T-helper 1 cell treated with Interleukin-12 subunit alpha and Interleukin-12 subunit beta and Interleukin-4 antibody, amounts not matched to agents 30 μg/mL and 1 μg/mL, for 36 hours (primary cell): ENCODE measurements at regions not wholly inside any gene's neighbourhood (a gene's known extent, or its start where the extent isn't known, plus 50 kb on each side); places are given as distances from the start of the nearest gene placed in this dataset.
"Not testable (repeated sequence)": the region's sequence is repeated elsewhere in the genome, so short reads cannot be mapped to it uniquely, and the experiment has no call there.

ENCODE experiments used
- H3K27ac Mint-ChIP-seq: one replicate; pipeline ENCODE4 v1.8.0; 2021; ENCODE audit warnings: mild to moderate bottlenecking, mixed read lengths
- H3K27me3 Mint-ChIP-seq: one replicate; pipeline ENCODE4 v1.8.0; 2021; ENCODE audit warnings: low read depth, mixed read lengths
- H3K36me3 Mint-ChIP-seq: one replicate; pipeline ENCODE4 v1.8.0; 2021; ENCODE audit warnings: low read depth, mixed read lengths
- H3K4me1 Mint-ChIP-seq: one replicate; pipeline ENCODE4 v1.8.0; 2021; ENCODE audit warnings: low read depth, mixed read lengths
- H3K4me3 Mint-ChIP-seq: one replicate; pipeline ENCODE4 v1.8.0; 2021; ENCODE audit warnings: mild to moderate bottlenecking, moderate library complexity, mixed read lengths
- H3K9me3 Mint-ChIP-seq: one replicate; pipeline ENCODE4 v1.8.0; 2021; ENCODE audit warnings: mixed read lengths

DNA sequence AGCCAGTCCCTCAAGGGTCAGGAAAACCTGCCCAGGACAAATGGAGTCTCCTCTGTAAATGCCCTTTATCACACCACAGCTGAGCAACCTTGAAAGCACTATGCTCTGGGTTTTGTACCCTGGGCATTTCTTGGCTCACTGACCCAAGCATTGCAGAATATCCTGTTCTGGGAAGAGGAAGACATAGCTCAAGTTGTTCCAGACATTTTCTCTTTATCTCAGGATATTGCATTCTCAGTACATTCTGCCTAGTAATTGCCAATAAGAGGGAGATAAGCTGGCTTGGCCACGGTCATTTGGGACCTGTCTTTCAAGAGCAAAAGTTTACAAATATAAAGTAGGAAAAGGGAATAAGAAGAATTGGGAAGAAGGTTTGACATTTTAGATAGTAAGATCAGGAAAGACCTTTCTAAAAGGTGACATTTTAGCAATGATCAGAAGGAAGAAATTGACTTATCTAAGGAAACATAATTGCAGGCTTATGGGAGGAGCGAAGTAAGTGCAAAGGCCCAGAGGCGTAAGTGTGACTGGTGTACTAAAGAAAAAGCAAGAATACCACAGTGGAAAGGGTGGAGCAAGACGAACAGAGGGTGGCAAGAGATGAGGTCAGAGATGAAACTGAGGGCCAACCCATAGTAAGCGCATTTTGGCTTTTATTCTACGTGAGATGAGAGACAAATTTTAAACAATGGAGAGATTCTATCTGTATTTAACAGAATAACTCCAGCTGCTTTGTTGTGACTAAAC is 394.0 kb upstream of the CXADR start:
- Mint-ChIP-seq H3K36me3 (no peaks in the 10 kb centered on the region), H3K27ac (no peak overlapping the region), H3K27me3 (no peaks in the 10 kb centered on the region), H3K4me1 (no peaks in the 10 kb centered on the region), H3K4me3 (no peak overlapping the region), H3K9me3 (peaks cover 20% of the 10 kb centered on the region)

DNA sequence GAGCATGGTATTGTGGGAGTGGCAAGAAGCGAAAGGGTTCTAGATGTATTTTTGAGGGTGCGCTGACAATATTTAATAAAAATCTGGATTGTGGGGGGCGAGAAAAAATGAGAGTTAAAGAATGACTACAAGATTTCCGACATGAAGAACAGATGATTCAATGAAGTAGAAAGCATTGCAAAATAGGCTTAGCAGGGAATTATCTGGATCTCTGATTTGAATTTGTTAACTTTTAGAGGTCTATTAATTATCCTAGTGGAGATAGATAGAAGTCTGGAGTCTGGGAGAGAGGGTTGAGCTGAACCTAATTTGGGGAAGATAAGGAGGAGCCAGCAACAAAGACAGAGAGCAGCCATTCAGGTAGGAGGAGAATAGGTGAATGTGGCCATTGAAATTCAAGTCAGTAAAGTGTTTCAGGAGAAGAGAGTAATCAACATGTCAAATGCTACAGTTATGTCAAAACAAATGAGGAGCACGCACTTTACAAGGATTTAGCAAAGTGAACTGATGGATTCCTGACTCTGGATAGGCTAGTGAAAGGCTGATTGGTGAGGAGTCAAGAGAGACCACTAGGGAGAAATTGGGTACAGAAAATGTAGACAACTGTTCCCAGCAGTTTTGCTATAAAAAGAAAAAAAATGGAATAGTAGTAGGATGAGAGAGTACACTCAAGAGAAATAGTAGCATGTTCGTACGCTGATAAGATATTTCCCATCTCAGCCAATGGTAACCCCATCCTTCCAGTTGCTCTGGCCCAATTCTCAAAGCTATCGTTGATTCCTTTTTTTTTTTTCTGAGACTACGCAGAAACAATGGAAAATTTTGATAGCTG is 393.2 kb upstream of the CXADR start:
- H3K27me3 Mint-ChIP-seq: no peaks in the 10 kb centered on the region
- H3K36me3 Mint-ChIP-seq: no peaks in the 10 kb centered on the region
- no peaks in the 10 kb centered on the region for H3K4me1 Mint-ChIP-seq
- H3K9me3 Mint-ChIP-seq: peaks cover 20% of the 10 kb centered on the region
- H3K27ac Mint-ChIP-seq: no peak overlapping the region
- H3K4me3 Mint-ChIP-seq: no peak overlapping the region

DNA sequence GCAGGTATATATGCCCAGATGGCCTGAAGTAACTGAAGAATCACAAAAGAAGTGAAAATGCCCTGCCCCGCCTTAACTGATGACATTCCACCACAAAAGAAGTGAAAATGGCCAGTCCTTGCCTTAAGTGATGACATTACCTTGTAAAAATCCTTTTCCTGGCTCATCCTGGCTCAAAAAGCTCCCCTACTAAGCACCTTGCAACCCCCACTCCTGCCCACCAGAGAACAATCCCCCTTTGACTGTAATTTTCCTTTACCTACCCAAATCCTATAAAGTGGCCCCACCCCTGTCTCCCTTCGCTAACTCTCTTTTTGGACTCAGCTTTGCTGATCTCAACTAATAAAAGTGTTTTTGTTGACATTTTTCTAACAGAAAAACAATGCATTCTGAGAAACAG is 385.4 kb upstream of the CXADR start:
- not testable (repeated sequence) for H3K36me3 Mint-ChIP-seq, H3K27me3 Mint-ChIP-seq, H3K4me3 Mint-ChIP-seq, H3K4me1 Mint-ChIP-seq, H3K27ac Mint-ChIP-seq
- H3K9me3 Mint-ChIP-seq: peaks cover 14% of the 10 kb centered on the region

DNA sequence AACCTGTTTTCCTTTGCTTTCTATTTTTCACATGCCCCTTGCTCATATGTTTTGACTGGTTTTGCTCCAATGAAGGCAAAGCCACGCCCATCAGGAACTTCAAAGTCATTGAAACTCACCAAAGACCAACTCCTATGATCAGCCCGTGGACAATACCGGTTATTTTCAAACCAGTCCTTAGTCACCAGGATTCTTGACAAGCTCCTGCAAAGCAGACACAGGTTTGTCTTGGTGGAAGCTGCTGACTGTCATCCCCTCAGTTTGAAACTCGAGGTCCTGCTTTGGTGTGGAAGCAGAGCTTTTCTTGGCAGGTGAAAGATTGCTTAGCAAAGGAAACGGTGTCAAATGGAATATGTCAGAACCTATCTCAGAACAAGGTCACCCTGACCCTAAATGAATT is 384.7 kb upstream of the CXADR start:
- no peaks in the 10 kb centered on the region for H3K36me3 Mint-ChIP-seq
- no peak overlapping the region for H3K4me3 Mint-ChIP-seq
- no peak overlapping the region for H3K27ac Mint-ChIP-seq
- H3K9me3 Mint-ChIP-seq: peaks cover 14% of the 10 kb centered on the region
- no peaks in the 10 kb centered on the region for H3K4me1 Mint-ChIP-seq
- no peaks in the 10 kb centered on the region for H3K27me3 Mint-ChIP-seq

DNA sequence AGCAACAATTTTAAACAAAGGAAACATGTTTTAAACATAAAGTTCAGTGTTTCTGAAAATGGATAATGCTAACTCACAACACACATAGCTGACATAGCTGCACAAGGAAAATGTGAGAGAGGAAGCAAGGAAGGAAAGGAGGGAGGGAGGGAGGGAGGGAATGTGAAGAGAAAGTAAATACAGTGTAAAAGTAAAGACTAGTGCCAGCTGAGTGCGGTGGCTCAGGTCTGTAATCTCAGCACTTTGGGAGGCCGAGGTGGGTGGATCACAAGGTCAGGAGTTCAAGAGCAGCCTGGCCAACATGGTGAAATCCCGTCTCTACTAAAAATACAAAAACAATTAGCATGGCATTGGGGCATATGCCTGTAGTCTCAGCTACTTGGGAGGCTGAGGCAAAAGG is 373.7 kb upstream of the CXADR start:
- not testable (repeated sequence) for H3K27me3 Mint-ChIP-seq, H3K4me1 Mint-ChIP-seq, H3K9me3 Mint-ChIP-seq, H3K36me3 Mint-ChIP-seq, H3K27ac Mint-ChIP-seq
- H3K4me3 Mint-ChIP-seq: peak overlapping the region; percentile 47

DNA sequence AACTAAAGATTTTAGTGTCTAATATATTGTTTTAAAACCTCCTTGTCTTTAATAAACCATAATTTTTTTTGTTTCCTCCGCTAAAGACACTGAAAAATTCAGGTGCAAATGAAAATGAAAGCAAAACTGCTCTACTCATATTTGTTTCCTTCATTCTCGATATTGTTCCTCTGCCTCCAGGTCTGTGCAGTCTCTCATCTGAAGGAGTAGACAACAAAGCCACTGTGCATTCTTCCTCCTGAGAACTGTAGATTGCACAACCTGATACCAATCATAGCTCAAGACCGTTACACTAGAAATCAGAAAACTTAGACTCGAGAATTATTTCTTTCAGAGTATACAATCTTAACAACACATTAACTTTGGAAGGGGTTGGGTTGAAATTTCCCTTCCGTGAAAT is 373.1 kb upstream of the CXADR start:
- Mint-ChIP-seq H3K4me3 (peak overlapping the region; percentile 69), H3K36me3 (no peaks in the 10 kb centered on the region), H3K9me3 (peaks cover 9% of the 10 kb centered on the region), H3K4me1 (peaks cover 2% of the 10 kb centered on the region), H3K27ac (peak overlapping the region; percentile 50), H3K27me3 (no peaks in the 10 kb centered on the region)

DNA sequence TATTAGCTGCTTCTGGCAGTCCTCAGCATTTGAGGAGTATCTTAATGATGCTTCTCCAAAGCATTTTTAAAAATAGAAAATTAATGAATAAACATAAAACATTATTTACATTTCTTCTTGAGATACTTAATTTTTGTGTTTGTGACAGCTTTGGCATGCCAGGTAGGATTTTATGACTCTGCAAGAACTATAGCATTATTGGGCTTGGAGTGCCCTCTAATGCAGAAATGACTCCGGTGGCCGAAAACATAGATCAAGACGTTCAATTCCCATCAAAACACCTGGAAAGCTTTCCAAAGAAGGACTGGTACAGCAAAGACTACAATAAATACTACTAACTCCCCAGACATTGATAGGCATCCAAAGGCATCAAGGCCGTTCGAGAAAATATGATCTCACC is 366.4 kb upstream of the CXADR start:
- H3K4me1 Mint-ChIP-seq: no peaks in the 10 kb centered on the region
- no peaks in the 10 kb centered on the region for H3K27me3 Mint-ChIP-seq
- H3K9me3 Mint-ChIP-seq: peaks cover 27% of the 10 kb centered on the region
- no peak overlapping the region for H3K4me3 Mint-ChIP-seq
- H3K27ac Mint-ChIP-seq: no peak overlapping the region
- H3K36me3 Mint-ChIP-seq: no peaks in the 10 kb centered on the region

DNA sequence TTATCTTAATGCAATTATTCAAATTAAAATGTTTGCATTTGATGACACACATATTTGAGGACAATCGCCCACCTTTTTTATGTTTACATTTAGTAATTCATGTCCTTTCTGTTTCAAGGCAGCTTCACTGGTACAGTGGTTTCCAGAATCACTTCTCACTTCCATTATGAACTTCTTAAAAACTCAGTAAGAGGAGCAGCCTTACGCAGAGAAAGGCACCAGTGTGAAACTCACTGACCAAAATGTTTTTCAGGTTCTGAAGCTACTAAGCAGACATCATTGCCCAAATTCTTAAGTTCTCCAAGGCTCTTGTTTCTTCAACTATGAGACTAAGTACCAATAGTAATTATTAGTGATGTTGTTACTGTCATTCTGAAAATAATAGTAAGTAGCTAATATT is 353.1 kb upstream of the CXADR start:
- H3K36me3 Mint-ChIP-seq: no peaks in the 10 kb centered on the region
- no peaks in the 10 kb centered on the region for H3K4me1 Mint-ChIP-seq
- H3K27me3 Mint-ChIP-seq: no peaks in the 10 kb centered on the region
- no peak overlapping the region for H3K27ac Mint-ChIP-seq
- peaks cover 8% of the 10 kb centered on the region for H3K9me3 Mint-ChIP-seq
- H3K4me3 Mint-ChIP-seq: no peak overlapping the region

DNA sequence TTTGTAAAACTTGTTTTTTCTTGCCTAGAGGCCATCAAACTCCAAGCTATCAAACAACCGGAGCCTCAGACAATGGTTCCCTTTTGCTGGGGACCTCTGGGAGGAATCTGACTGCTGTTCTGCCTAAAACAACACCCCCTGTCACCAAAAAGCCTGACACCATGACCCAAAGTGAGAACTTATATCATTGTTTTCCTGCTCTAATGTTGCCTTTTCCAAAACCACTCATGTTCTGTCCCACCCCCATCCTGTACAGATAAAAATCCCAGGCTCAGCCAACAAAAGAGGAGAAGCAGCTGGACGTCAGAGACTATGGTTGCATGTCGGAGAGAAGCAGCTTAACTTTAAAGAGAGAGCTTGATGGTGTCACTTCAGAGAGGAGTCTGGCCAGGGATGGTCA is 327.2 kb upstream of the CXADR start:
- Mint-ChIP-seq H3K27me3 (no peaks in the 10 kb centered on the region), H3K36me3 (no peaks in the 10 kb centered on the region), H3K27ac (no peak overlapping the region), H3K4me1 (no peaks in the 10 kb centered on the region), H3K4me3 (no peak overlapping the region), H3K9me3 (peaks cover 28% of the 10 kb centered on the region)

DNA sequence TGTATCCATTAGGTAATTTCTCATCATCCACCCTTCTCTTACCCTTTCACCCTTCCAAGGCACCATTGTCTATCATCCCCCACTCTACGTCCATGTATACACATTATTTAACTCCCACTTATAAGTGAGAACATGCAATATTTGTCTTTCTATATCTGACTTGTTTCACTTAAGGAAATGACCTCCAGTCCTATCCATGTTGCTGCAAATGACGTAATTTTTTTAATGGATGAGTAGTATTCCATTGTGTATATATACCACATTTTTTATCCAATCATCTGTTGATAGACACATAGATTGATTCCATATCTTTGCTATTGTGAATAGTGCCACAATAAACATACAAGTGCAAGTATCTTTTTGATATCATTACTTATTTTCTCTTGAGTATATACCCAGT is 322.9 kb upstream of the CXADR start:
- Mint-ChIP-seq H3K27ac (no peak overlapping the region), H3K4me3 (no peak overlapping the region), H3K4me1 (no peaks in the 10 kb centered on the region), H3K36me3 (no peaks in the 10 kb centered on the region), H3K27me3 (no peaks in the 10 kb centered on the region), H3K9me3 (peaks cover 52% of the 10 kb centered on the region)

DNA sequence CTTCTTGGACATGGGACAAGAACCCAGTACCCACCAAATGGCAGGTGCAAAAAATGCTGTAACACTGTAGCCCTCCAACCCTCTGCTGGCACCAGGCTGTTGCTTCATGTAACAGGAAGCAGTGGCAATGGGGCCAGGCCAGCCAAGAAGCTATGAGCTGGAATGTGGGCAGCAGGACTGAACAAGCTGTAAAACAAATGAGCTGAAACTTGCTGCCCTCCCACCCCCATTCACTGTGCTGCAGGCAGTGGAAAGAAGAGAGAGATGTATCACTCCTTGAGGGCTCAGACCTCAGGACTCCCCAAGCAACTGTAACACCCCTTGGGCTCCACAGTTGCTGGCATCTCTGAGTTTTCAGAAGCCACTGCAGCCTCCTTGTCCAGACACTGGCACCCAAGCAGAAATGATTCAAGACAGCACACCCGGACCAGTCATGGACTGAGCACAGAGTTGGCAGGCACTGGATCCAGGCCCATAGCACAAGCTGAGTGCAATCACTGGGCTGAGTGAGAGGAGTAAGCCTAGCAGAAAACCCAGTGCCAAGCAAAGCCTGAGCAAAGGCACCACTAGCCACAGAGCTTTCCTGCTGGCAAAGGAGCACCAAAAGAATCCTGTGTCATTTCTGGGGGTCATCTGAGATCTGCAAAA is 321.4 kb upstream of the CXADR start:
- H3K9me3 Mint-ChIP-seq: peaks cover 47% of the 10 kb centered on the region
- H3K4me1 Mint-ChIP-seq: no peaks in the 10 kb centered on the region
- no peak overlapping the region for H3K4me3 Mint-ChIP-seq

DNA sequence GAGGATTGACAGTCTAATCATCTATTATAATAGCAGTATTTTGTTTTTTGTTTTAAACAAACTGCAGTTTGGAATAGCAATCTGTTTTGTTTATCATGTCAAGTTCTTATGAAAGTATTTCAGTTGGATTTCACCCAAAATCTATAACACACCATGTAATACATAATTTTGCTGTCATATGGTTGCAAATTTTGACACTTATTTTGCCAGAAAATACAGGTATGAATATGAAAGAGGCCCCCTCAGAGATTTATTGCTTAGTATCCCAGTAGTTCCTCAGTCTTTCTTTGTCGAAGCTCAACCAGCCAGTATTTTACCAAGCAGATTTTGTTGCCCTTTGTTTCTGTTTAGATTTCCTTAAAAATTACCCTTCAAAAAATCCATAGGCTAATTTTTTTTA is 317.5 kb upstream of the CXADR start:
- no peaks in the 10 kb centered on the region for H3K36me3 Mint-ChIP-seq
- no peak overlapping the region for H3K4me3 Mint-ChIP-seq
- peaks cover 47% of the 10 kb centered on the region for H3K9me3 Mint-ChIP-seq
- no peak overlapping the region for H3K27ac Mint-ChIP-seq
- no peaks in the 10 kb centered on the region for H3K27me3 Mint-ChIP-seq
- no peaks in the 10 kb centered on the region for H3K4me1 Mint-ChIP-seq

More for the DNA sequence above, 321.4 kb upstream of the CXADR start:
- no peaks in the 10 kb centered on the region for H3K27me3 Mint-ChIP-seq
- H3K27ac Mint-ChIP-seq: no peak overlapping the region
- no peaks in the 10 kb centered on the region for H3K36me3 Mint-ChIP-seq

DNA sequence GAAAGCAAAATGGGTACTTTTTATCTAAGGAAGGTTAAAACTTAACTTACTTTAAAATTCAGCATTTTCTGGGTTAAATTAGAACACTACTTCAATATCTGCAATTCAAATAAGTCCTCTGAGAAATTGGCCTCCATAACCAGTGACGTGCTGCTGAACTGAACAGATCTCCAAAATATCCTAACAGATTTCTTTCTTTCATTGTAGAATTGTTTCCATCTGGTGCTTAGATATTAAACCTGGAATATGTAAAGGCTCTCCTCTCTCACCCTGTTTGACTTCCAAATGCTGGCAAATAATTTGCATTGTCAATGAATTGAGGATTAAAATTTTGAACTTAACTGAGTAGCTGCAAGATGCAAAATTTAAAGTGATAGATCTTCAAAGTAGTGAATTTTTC is 316.9 kb upstream of the CXADR start:
- Mint-ChIP-seq H3K4me3 (no peak overlapping the region), H3K27me3 (no peaks in the 10 kb centered on the region), H3K4me1 (no peaks in the 10 kb centered on the region), H3K36me3 (no peaks in the 10 kb centered on the region), H3K9me3 (peaks cover 45% of the 10 kb centered on the region), H3K27ac (no peak overlapping the region)

DNA sequence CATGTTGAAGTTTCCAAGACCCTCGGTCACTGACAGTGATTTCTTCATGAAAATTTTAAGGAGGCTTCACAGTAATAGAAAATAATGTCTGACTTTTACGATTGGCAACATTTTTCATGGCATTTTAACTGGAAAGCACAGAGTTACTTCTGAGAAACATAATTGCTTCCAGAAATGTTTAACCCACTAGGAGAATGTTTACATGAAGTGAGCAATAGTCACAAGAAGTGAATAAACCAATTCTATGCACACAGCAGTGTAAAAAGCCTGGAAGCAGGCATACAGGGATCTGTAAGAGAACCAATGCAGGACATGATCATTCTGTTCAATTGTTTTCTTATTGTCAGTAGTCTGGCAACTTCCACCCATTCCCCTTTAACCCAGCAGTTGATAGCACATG is 316.2 kb upstream of the CXADR start:
- no peaks in the 10 kb centered on the region for H3K4me1 Mint-ChIP-seq

DNA sequence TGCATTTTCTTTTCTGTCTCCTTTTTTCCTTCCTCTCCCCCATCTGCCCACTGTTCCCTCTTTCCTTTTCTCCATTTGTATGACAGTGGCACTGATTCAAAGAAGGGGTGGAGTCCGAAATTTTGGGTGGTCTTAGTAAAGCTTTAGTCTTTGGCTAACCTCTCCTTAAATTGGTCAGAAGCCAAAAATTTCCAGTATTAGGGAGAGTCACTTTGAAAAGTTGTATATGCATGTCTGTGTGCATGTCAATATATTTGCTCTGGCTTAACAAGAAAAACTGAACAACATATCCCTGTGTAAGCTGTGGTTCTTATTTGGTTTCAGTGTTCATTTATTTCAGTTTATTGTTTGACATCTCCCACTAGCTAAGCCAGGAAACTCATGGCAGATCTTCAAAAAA is 314.8 kb upstream of the CXADR start:
- Mint-ChIP-seq H3K9me3 (peaks cover 40% of the 10 kb centered on the region), H3K36me3 (no peaks in the 10 kb centered on the region), H3K4me1 (no peaks in the 10 kb centered on the region), H3K27me3 (no peaks in the 10 kb centered on the region), H3K27ac (no peak overlapping the region), H3K4me3 (no peak overlapping the region)

More for the DNA sequence above, 316.2 kb upstream of the CXADR start:
- no peaks in the 10 kb centered on the region for H3K27me3 Mint-ChIP-seq
- H3K27ac Mint-ChIP-seq: no peak overlapping the region
- no peak overlapping the region for H3K4me3 Mint-ChIP-seq
- H3K9me3 Mint-ChIP-seq: peaks cover 40% of the 10 kb centered on the region
- H3K36me3 Mint-ChIP-seq: no peaks in the 10 kb centered on the region
